HFF-Myc (cell line): ENCODE measurements at regions not wholly inside any gene's neighbourhood (a gene's known extent, or its start where the extent isn't known, plus 50 kb on each side); places are given as distances from the start of the nearest gene placed in this dataset.

Source experiments
- DNase-seq: peaks from one replicate; pipeline ENCODE4 v3.0.0-alpha.2; 2011; ENCODE audit warnings: low read depth; ENCODE audit errors: extremely low read depth
- H3K4me3 ChIP-seq: replicated peaks from 2 replicates; pipeline ENCODE4 v1.5.1; 2011; ENCODE audit warnings: low read depth, mild to moderate bottlenecking, control low read depth, low read length
- TF ChIP-seq, protein P1 (sequence below): IDR thresholded peaks from 2 replicates; pipeline ENCODE4 v1.5.1; 2012; ENCODE audit warnings: mild to moderate bottlenecking, low read depth, low read length, control low read depth; ENCODE audit errors: missing control alignments

DNA sequence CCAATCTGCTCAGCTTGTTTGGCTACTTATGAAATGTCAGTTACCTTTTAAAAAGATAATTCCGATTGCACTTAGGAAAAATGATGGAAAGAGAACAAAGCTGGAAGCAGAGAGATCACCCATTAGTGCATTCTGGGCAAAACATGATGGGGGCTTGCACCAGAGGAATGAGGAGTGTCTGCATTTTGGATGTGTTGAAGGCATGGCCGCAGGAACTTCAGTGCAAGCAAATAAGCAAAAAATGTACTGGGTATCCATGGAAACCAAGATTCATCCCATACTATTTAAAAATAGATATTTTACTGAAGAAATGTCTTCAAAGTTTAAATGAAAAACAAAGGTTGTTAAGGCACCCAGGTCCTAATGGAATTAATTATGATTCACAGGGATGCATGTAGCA lies 655.0 kb downstream of the POM121L12 start:
- DNase-seq: no peak
- TF ChIP-seq, protein P1, sequence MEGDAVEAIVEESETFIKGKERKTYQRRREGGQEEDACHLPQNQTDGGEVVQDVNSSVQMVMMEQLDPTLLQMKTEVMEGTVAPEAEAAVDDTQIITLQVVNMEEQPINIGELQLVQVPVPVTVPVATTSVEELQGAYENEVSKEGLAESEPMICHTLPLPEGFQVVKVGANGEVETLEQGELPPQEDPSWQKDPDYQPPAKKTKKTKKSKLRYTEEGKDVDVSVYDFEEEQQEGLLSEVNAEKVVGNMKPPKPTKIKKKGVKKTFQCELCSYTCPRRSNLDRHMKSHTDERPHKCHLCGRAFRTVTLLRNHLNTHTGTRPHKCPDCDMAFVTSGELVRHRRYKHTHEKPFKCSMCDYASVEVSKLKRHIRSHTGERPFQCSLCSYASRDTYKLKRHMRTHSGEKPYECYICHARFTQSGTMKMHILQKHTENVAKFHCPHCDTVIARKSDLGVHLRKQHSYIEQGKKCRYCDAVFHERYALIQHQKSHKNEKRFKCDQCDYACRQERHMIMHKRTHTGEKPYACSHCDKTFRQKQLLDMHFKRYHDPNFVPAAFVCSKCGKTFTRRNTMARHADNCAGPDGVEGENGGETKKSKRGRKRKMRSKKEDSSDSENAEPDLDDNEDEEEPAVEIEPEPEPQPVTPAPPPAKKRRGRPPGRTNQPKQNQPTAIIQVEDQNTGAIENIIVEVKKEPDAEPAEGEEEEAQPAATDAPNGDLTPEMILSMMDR: no peak
- no peak overlapping the region for H3K4me3 ChIP-seq

DNA sequence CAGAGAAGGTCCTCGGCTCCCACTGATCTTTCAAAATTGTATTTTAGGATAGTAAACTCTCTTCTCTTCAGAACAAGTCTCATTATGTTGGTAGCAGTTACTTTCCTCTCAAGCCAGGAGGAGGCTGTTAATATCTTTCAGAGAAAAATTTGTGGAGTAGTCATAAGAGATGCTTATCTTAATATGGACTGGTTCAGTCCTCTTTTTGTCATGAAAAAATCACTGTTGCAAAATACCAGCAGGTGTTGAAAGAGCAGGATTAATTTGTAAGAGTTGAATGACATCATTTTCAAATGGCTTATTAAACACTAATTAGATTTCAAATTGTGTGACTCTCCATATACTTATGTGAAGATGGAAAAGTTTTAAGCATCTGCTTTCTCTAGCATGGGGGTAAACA lies 662.5 kb downstream of the POM121L12 start:
- no peak for DNase-seq
- TF ChIP-seq, protein P1: no peak
- no peak overlapping the region for H3K4me3 ChIP-seq

DNA sequence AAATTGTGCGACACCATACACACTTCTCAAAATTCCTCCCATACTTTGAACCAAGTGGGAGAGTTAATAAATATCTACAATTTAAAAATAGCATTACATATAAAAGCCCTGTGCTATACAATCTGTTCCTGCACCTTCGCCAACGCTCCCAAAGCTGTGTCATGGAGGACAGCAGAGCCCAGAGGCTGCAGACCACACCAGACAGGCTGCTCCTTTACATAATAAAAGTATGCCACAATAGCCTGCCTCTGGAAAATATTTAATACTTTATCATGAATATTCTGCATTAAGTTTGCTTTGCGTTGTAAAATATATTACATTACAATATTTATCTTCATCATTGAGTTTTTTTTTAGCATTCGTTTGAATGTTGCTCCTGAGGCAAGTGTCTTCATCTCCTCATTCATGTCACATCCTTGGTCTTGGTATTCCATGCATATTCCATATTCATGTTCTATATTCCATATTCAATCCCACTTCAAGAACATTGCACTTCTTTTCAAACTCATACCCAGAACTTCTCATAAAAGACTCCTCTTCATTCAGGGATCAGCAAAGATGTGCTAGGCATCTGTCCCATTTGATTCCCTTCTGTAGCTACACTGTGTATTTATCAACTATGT lies 663.9 kb downstream of the POM121L12 start:
- H3K4me3 ChIP-seq: no peak overlapping the region
- DNase-seq: no peak
- TF ChIP-seq, protein P1: no peak

DNA sequence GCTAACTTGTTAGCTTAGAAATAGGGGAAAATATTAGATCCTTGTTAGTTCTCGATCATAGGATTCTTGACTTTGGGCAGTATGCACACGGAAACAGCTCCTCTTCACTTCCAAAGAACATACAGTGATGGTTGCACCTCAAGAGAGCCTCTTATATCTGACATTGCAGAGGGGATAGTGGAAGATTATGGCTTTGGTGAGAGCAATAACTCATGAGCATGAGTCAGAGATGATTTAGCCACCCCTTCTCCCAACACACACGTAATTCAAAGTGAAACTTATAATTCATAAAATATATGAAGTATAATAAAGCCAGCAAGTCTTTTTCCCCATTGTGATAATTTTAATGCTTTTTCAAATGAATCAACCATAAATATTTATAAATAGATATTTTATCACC lies 683.7 kb downstream of the POM121L12 start:
- no peak overlapping the region for H3K4me3 ChIP-seq
- TF ChIP-seq, protein P1: no peak
- DNase-seq: no peak

DNA sequence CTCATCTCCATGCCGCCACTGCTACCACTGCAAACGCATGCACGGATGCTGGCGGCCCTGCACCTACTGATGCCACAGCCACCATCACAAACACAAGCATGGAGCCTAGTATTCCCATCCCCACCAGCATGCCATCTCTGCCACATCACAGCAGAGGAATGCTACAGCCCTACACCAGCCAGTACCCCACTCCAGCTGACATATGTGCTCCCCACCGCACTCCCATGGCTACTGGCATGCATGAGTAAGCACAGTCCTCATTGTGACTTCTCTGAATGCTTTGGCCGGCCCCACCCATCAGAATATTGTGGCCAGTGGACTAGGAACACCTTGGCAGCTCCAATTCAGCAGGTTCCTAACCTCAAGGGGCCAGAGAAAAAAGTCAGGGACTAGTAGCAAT lies 705.5 kb downstream of the POM121L12 start:
- no peak for DNase-seq
- no peak overlapping the region for H3K4me3 ChIP-seq
- TF ChIP-seq, protein P1: no peak

DNA sequence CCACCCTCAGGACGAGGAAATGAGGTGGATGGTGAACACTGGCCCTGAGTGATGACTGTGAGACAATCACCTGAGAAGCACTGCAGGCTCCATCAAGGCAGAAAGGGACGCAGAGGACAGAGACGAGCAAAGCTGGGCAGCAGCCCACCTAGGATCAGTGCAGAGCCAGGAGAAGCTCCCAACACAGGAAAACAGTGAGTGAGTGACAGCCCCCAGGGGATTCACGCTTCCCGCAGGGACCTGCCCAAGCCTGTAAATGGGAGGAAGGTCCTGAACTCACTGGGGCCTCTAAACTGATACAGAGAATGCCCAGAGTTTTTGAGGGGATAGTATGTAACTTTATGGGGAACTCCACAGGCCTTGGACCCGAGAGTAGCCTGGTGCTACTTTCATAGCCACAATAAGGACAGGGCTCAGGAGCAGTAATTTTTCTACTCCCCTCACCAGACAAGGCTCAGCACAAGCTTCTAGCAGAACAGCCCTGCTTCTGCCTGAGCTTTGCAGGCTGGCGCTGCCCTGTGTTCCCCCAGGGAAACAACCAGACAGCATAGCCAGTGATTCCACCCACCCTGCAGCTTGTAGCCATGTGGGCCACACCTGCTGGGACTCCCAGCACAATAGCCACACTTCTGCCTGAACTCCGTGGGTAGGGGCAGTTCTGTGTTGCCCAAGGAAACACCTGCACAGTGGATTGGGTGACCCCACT lies 708.4 kb downstream of the POM121L12 start:
- TF ChIP-seq, protein P1: no peak
- no peak for DNase-seq
- H3K4me3 ChIP-seq: no peak overlapping the region
